Spleen (tissue), 7 donors: ENCODE measurements at regions not wholly inside any gene's neighbourhood (a gene's known extent, or its start where the extent isn't known, plus 50 kb on each side); places are given as distances from the start of the nearest gene placed in this dataset.

Experiments used
- POLR2A ChIP-seq, 3 donors: fragments of 450-650 bp; IDR thresholded peaks; one replicate each; pipeline ENCODE4 v1.5.1; 2017; ENCODE audit warnings: antibody characterized with exemption in 3 of 3, mild to moderate bottlenecking in 1 of 3
- POLR2AphosphoS5 ChIP-seq, 3 donors: sonication (generic); formaldehyde crosslinking; IDR thresholded peaks; one replicate each; pipeline ENCODE4 v1.5.1; 2017; ENCODE audit warnings: antibody characterized with exemption in 3 of 3
- TF ChIP-seq, protein P1 (sequence below), 11 experiments: fragments of 200-600 bp in 7 of 11; fragments of 450-650 bp in 4 of 11; sonication (generic) in 4 of 11; IDR thresholded peaks in 8 of 11; conservative IDR thresholded peaks in 3 of 11; 1 replicate in 7 of 11; 2 replicates in 4 of 11; pipeline versions ENCODE4 v1.4.0 to v1.8.0; 2016 to 2021; ENCODE audit warnings: antibody characterized with exemption in 11 of 11, inconsistent platforms in 4 of 11, mild to moderate bottlenecking in 1 of 11
- donor health status: DM: no; HTN: no; CAD: no; lungs with moderate emphysema.
- donor health status: DM: no; HTN: no; CAD: no.
- donor health status: DM: no; HTN: no; CAD: no.

DNA sequence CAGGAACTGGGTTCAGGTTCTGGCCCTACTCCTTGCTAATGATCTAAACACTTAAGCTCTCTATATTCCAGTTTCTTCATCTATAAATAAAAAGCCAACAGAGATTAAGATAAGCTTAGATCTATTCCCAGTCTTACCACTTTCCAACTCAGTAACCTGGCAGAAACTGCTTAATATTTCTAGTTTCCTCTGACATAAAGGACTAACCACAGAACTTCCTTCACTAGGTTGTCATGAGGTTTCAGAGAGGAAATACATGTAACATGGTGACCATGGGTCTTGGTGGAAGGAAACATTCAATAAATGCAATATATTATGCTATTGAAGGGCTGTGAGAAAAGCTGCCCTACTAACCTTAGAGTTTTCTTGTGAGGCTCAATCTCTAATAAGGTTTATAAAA lies 114.4 kb upstream of the PDE1A start:
- TF ChIP-seq POLR2AphosphoS5 (IDR thresholded peaks at IDR 0.05) (no peak), POLR2A (IDR thresholded peaks at IDR 0.05) (no peak)
- TF ChIP-seq, protein P1, sequence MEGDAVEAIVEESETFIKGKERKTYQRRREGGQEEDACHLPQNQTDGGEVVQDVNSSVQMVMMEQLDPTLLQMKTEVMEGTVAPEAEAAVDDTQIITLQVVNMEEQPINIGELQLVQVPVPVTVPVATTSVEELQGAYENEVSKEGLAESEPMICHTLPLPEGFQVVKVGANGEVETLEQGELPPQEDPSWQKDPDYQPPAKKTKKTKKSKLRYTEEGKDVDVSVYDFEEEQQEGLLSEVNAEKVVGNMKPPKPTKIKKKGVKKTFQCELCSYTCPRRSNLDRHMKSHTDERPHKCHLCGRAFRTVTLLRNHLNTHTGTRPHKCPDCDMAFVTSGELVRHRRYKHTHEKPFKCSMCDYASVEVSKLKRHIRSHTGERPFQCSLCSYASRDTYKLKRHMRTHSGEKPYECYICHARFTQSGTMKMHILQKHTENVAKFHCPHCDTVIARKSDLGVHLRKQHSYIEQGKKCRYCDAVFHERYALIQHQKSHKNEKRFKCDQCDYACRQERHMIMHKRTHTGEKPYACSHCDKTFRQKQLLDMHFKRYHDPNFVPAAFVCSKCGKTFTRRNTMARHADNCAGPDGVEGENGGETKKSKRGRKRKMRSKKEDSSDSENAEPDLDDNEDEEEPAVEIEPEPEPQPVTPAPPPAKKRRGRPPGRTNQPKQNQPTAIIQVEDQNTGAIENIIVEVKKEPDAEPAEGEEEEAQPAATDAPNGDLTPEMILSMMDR (IDR thresholded peaks at IDR 0.05 in 8 of 11, conservative IDR thresholded peaks at IDR 0.05 in 3 of 11) = no peak
